Parathyroid adenoma (tissue), 2 donors: ENCODE measurements at regions not wholly inside any gene's neighbourhood (a gene's known extent, or its start where the extent isn't known, plus 50 kb on each side); places are given as distances from the start of the nearest gene placed in this dataset.
"Not testable (repeated sequence)": the region's sequence is repeated elsewhere in the genome, so short reads cannot be mapped to it uniquely, and the experiment has no call there.

Source experiments
- H2AFZ ChIP-seq: fragments of 300-600 bp; sonication (generic); one replicate; pipeline ENCODE4 v1.7.0; 2017; ENCODE audit warnings: antibody characterized with exemption, mild to moderate bottlenecking
- H3K27ac ChIP-seq: fragments of 300-600 bp; sonication (generic); one replicate; pipeline ENCODE4 v1.7.0; 2017
- H3K27me3 ChIP-seq: fragments of 300-600 bp; sonication (generic); one replicate; pipeline ENCODE4 v1.7.0; 2017; ENCODE audit warnings: low read length; ENCODE audit not compliant: control insufficient read depth, insufficient read depth
- H3K36me3 ChIP-seq: fragments of 300-600 bp; sonication (generic); one replicate; pipeline ENCODE4 v1.7.0; 2017; ENCODE audit warnings: low read length; ENCODE audit not compliant: control insufficient read depth, insufficient read depth
- H3K4me1 ChIP-seq: fragments of 300-600 bp; sonication (generic); one replicate; pipeline ENCODE4 v1.7.0; 2017; ENCODE audit warnings: control low read depth
- H3K4me2 ChIP-seq: fragments of 300-600 bp; sonication (generic); one replicate; pipeline ENCODE4 v1.7.0; 2017; ENCODE audit warnings: low read length
- H3K4me3 ChIP-seq: fragments of 300-600 bp; sonication (generic); one replicate; pipeline ENCODE4 v1.7.0; 2017; ENCODE audit warnings: low read depth, low read length
- H3K79me2 ChIP-seq: fragments of 300-600 bp; sonication (generic); one replicate; pipeline ENCODE4 v1.7.0; 2017; ENCODE audit warnings: control low read depth
- H3K9ac ChIP-seq: fragments of 300-600 bp; sonication (generic); one replicate; pipeline ENCODE4 v1.7.0; 2017; ENCODE audit warnings: mild to moderate bottlenecking
- H3K9me3 ChIP-seq: fragments of 300-600 bp; sonication (generic); one replicate; pipeline ENCODE4 v1.7.0; 2017; ENCODE audit warnings: low read length; ENCODE audit not compliant: control insufficient read depth
- TF ChIP-seq, protein P1 (sequence below): fragments of 300-600 bp; sonication (generic); IDR thresholded peaks from one replicate; pipeline ENCODE4 v1.7.0; 2017; ENCODE audit warnings: antibody characterized with exemption, mild to moderate bottlenecking
- donor health status: primary hyperparathyroidism.

DNA sequence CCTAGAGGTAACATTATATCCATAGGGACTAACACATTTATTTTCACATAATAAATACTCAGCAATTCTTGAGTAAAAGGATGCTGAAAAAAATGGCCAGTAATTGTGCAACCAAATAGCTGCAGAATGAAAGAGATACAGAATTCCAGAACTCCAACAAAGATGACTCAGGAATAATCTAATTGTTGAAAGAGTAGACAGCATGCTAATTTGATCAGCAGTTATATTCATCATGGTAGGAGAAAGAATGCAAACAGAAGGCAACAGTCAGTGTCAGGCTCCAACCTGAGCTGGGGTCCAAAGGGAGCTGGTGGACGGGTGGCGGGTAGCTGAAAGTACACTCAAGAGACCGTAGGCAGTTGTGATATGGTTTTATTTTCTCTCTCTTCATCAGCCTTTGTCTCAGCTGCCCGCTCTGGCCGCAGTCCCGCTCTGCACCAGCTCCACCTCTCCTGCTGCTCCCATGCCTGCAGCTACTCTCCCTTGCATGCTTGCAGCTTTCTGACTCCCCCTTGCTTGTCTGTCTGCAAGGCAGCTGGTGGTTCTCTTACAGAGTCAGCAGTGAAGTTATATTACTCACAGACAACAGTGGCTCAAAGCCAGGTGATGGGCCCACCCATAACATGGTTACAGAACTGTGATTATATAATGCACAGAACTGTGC lies 1150.1 kb downstream of the STIM2 start:
- no peak overlapping the region for H3K9ac ChIP-seq
- H3K27ac ChIP-seq = no peak overlapping the region
- no peaks in the 10 kb centered on the region for H3K9me3 ChIP-seq
- no peak overlapping the region for H2AFZ ChIP-seq
- no peak overlapping the region for H3K4me2 ChIP-seq
- TF ChIP-seq, protein P1, sequence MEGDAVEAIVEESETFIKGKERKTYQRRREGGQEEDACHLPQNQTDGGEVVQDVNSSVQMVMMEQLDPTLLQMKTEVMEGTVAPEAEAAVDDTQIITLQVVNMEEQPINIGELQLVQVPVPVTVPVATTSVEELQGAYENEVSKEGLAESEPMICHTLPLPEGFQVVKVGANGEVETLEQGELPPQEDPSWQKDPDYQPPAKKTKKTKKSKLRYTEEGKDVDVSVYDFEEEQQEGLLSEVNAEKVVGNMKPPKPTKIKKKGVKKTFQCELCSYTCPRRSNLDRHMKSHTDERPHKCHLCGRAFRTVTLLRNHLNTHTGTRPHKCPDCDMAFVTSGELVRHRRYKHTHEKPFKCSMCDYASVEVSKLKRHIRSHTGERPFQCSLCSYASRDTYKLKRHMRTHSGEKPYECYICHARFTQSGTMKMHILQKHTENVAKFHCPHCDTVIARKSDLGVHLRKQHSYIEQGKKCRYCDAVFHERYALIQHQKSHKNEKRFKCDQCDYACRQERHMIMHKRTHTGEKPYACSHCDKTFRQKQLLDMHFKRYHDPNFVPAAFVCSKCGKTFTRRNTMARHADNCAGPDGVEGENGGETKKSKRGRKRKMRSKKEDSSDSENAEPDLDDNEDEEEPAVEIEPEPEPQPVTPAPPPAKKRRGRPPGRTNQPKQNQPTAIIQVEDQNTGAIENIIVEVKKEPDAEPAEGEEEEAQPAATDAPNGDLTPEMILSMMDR = no peak
- H3K4me1 ChIP-seq = no peaks in the 10 kb centered on the region
- H3K79me2 ChIP-seq = no peaks in the 10 kb centered on the region
- no peaks in the 10 kb centered on the region for H3K27me3 ChIP-seq
- H3K4me3 ChIP-seq = no peak overlapping the region
- no peaks in the 10 kb centered on the region for H3K36me3 ChIP-seq

- no peak overlapping the region for H2AFZ ChIP-seq
- no peaks in the 10 kb centered on the region for H3K79me2 ChIP-seq
- H3K4me1 ChIP-seq = no peaks in the 10 kb centered on the region
- TF ChIP-seq, protein P1 = no peak
- no peaks in the 10 kb centered on the region for H3K27me3 ChIP-seq
- no peak overlapping the region for H3K4me3 ChIP-seq
- no peak overlapping the region for H3K9ac ChIP-seq
- no peak overlapping the region for H3K4me2 ChIP-seq
- no peak overlapping the region for H3K27ac ChIP-seq
- H3K9me3 ChIP-seq = no peaks in the 10 kb centered on the region
- no peaks in the 10 kb centered on the region for H3K36me3 ChIP-seq
Measured at GRCh38 chr4:28014469-28014868, 1153.8 kb downstream of the STIM2 start.

GRCh38 chr4:28015996-28016395 lies 1155.4 kb downstream of the STIM2 start:
- Histone ChIP-seq H3K79me2 (no peaks in the 10 kb centered on the region), H3K4me3 (no peak overlapping the region), H3K9me3 (no peaks in the 10 kb centered on the region), H3K4me1 (no peaks in the 10 kb centered on the region), H3K9ac (no peak overlapping the region), H3K4me2 (no peak overlapping the region), H2AFZ (no peak overlapping the region), H3K27ac (no peak overlapping the region), H3K36me3 (no peaks in the 10 kb centered on the region), H3K27me3 (no peaks in the 10 kb centered on the region)
- TF ChIP-seq, protein P1 = no peak

GRCh38 chr4:28038253-28038652 lies 1177.6 kb downstream of the STIM2 start:
- not testable (repeated sequence) for H3K27ac ChIP-seq, H3K4me3 ChIP-seq, H3K9me3 ChIP-seq, H3K27me3 ChIP-seq, H3K79me2 ChIP-seq, H3K36me3 ChIP-seq, H3K4me2 ChIP-seq, H2AFZ ChIP-seq, H3K4me1 ChIP-seq, H3K9ac ChIP-seq

- Histone ChIP-seq H3K27me3 (no peaks in the 10 kb centered on the region), H3K9ac (no peak overlapping the region), H3K4me2 (no peak overlapping the region), H2AFZ (no peak overlapping the region), H3K79me2 (no peaks in the 10 kb centered on the region), H3K4me3 (no peak overlapping the region), H3K27ac (no peak overlapping the region), H3K4me1 (no peaks in the 10 kb centered on the region), H3K9me3 (no peaks in the 10 kb centered on the region), H3K36me3 (no peaks in the 10 kb centered on the region)
- TF ChIP-seq, protein P1 = no peak
Measured at GRCh38 chr4:28062562-28062961, 1201.9 kb downstream of the STIM2 start.
